ENCODE measurements at regions not wholly inside any gene's neighbourhood (a gene's known extent, or its start where the extent isn't known, plus 50 kb on each side); places are given as distances from the start of the nearest gene placed in this dataset.

DNA sequence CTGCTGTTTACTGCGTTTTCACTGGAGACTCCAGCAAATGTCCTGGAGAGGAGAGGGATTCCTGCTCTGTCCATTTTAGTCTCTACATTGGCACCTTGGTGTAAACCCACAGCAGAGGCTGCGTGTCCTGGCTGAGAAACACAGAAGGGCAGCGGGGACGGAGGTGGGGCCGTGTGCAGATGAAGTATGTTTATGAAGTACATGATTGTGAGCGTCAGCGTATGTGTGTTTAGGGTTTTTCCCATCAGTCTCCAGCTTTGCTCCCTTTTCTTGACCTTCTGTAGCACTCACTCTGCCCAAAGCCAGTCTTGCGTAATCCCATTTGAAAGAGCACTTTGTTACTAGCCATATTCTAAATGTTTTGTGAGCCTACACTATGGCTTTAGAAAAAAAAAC, 750.7 kb upstream of the SORCS1 start:
- no peak overlapping the region for H3K4me2 ChIP-seq (ENCODE audit: low read depth, low read length, poor library complexity, severe bottlenecking)
- H3K9me3 ChIP-seq (ENCODE audit: insufficient read depth, low read length): no peaks in the 10 kb centered on the region
- H3F3A ChIP-seq (ENCODE audit: insufficient read depth): no peaks in the 10 kb centered on the region
- no peak overlapping the region for H3K4me3 ChIP-seq (ENCODE audit: insufficient read depth, low read length, poor library complexity, severe bottlenecking)
- no peak overlapping the region for H3K27ac ChIP-seq (ENCODE audit: low read depth, low read length)
- no peaks in the 10 kb centered on the region for H3K27me3 ChIP-seq (ENCODE audit: low read length)
- H4K20me1 ChIP-seq (ENCODE audit: low read depth, low read length): no peaks in the 10 kb centered on the region
- H3K9me2 ChIP-seq (replicated peaks; ENCODE audit: insufficient read depth, low read length): no peaks in the 10 kb centered on the region
- no peak overlapping the region for H2AFZ ChIP-seq (ENCODE audit: low read depth, low read length, severe bottlenecking)
- no peak overlapping the region for H3K9ac ChIP-seq (ENCODE audit: low read length)
- TF ChIP-seq, protein P1, sequence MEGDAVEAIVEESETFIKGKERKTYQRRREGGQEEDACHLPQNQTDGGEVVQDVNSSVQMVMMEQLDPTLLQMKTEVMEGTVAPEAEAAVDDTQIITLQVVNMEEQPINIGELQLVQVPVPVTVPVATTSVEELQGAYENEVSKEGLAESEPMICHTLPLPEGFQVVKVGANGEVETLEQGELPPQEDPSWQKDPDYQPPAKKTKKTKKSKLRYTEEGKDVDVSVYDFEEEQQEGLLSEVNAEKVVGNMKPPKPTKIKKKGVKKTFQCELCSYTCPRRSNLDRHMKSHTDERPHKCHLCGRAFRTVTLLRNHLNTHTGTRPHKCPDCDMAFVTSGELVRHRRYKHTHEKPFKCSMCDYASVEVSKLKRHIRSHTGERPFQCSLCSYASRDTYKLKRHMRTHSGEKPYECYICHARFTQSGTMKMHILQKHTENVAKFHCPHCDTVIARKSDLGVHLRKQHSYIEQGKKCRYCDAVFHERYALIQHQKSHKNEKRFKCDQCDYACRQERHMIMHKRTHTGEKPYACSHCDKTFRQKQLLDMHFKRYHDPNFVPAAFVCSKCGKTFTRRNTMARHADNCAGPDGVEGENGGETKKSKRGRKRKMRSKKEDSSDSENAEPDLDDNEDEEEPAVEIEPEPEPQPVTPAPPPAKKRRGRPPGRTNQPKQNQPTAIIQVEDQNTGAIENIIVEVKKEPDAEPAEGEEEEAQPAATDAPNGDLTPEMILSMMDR (IDR thresholded peaks at IDR 0.05; ENCODE audit: insufficient read depth, low read length, poor library complexity, severe bottlenecking): no peak
- TF ChIP-seq EZH2phosphoT487 (conservative IDR thresholded peaks at IDR 0.05; ENCODE audit: low read length): no peak
- H3K36me3 ChIP-seq (ENCODE audit: low read length): no peaks in the 10 kb centered on the region
- H3K79me2 ChIP-seq (ENCODE audit: insufficient read depth, low read length): no peaks in the 10 kb centered on the region

GRCh38 chr10:107914450-107915214, 750.1 kb upstream of the SORCS1 start:
- Histone ChIP-seq H4K20me1 (ENCODE audit: low read depth, low read length) (no peaks in the 10 kb centered on the region), H3K4me2 (ENCODE audit: low read depth, low read length, poor library complexity, severe bottlenecking) (no peak overlapping the region), H3K9me3 (ENCODE audit: insufficient read depth, low read length) (no peaks in the 10 kb centered on the region), H3K9me2 (replicated peaks; ENCODE audit: insufficient read depth, low read length) (no peaks in the 10 kb centered on the region), H3K27ac (ENCODE audit: low read depth, low read length) (no peak overlapping the region), H3K9ac (ENCODE audit: low read length) (no peak overlapping the region), H2AFZ (ENCODE audit: low read depth, low read length, severe bottlenecking) (no peak overlapping the region), H3F3A (ENCODE audit: insufficient read depth) (no peaks in the 10 kb centered on the region), H3K36me3 (ENCODE audit: low read length) (no peaks in the 10 kb centered on the region), H3K79me2 (ENCODE audit: insufficient read depth, low read length) (no peaks in the 10 kb centered on the region), H3K27me3 (ENCODE audit: low read length) (no peaks in the 10 kb centered on the region), H3K4me3 (ENCODE audit: insufficient read depth, low read length, poor library complexity, severe bottlenecking) (no peak overlapping the region)
- TF ChIP-seq EZH2phosphoT487 (conservative IDR thresholded peaks at IDR 0.05; ENCODE audit: low read length): no peak
- TF ChIP-seq, protein P1 (IDR thresholded peaks at IDR 0.05; ENCODE audit: insufficient read depth, low read length, poor library complexity, severe bottlenecking): no peak

- Histone ChIP-seq H3K9me3 (ENCODE audit: insufficient read depth, low read length) (no peaks in the 10 kb centered on the region), H3K4me2 (ENCODE audit: low read depth, low read length, poor library complexity, severe bottlenecking) (no peak overlapping the region), H3K4me3 (ENCODE audit: insufficient read depth, low read length, poor library complexity, severe bottlenecking) (no peak overlapping the region), H3K36me3 (ENCODE audit: low read length) (no peaks in the 10 kb centered on the region), H3K27ac (ENCODE audit: low read depth, low read length) (no peak overlapping the region), H3K9ac (ENCODE audit: low read length) (no peak overlapping the region), H3K9me2 (replicated peaks; ENCODE audit: insufficient read depth, low read length) (no peaks in the 10 kb centered on the region), H3K27me3 (ENCODE audit: low read length) (no peaks in the 10 kb centered on the region), H3K79me2 (ENCODE audit: insufficient read depth, low read length) (no peaks in the 10 kb centered on the region), H3F3A (ENCODE audit: insufficient read depth) (no peaks in the 10 kb centered on the region), H4K20me1 (ENCODE audit: low read depth, low read length) (no peaks in the 10 kb centered on the region), H2AFZ (ENCODE audit: low read depth, low read length, severe bottlenecking) (no peak overlapping the region)
- TF ChIP-seq EZH2phosphoT487 (conservative IDR thresholded peaks at IDR 0.05; ENCODE audit: low read length): no peak
- TF ChIP-seq, protein P1 (IDR thresholded peaks at IDR 0.05; ENCODE audit: insufficient read depth, low read length, poor library complexity, severe bottlenecking): no peak
Observed at GRCh38 chr10:107913317-107914294, 749.1 kb upstream of the SORCS1 start.
